A673 (cell line): ENCODE measurements at regions not wholly inside any gene's neighbourhood (a gene's known extent, or its start where the extent isn't known, plus 50 kb on each side); places are given as distances from the start of the nearest gene placed in this dataset.

ENCODE experiments used
- CTCF ChIP-seq: fragments of 300-800, 200-600 bp; sonication (generic); conservative IDR thresholded peaks from 2 replicates; pipeline ENCODE4 v1.5.1; 2017; ENCODE audit warnings: low read depth, mild to moderate bottlenecking, antibody characterized with exemption, low read length, moderate library complexity, mixed read lengths
- EZH2 ChIP-seq: fragments of 200-600 bp; sonication (generic); IDR thresholded peaks from 2 replicates; pipeline ENCODE4 v1.6.1; 2017; ENCODE audit warnings: borderline replicate concordance, low read depth, mild to moderate bottlenecking, mixed read lengths, antibody characterized with exemption, low read length; ENCODE audit not compliant: poor library complexity, severe bottlenecking

GRCh38 chr10:71099731-71100361 is 112.5 kb upstream of the UNC5B start:
- TF ChIP-seq CTCF (no peak), EZH2 (no peak)
